ENCODE measurements at regions not wholly inside any gene's neighbourhood (a gene's known extent, or its start where the extent isn't known, plus 50 kb on each side); places are given as distances from the start of the nearest gene placed in this dataset.

GRCh38 chr12:116633476-116633875 lies 74.3 kb downstream of the MAP1LC3B2 start:
- no TSS peak for BruUV-seq (replicated peaks)
- Histone ChIP-seq H3K4me1 (ENCODE audit: control insufficient read depth in 1 of 2, insufficient read depth in 2 of 2, low read length in 2 of 2) (peaks cover 0 to 3% of the 10 kb centered on the region in 2 experiments; a peak in 2 of 4 replicates), H3K9ac (ENCODE audit: low read length) (no peak overlapping the region), H3K9me3 (ENCODE audit: control insufficient read depth in 1 of 2, insufficient read depth in 1 of 2, low read depth in 1 of 2, low read length in 2 of 2) (no peaks in the 10 kb centered on the region), H3K27me3 (ENCODE audit: insufficient read depth, low read length) (no peaks in the 10 kb centered on the region), H3K27ac (ENCODE audit: low read depth, low read length) (no peak overlapping the region), H3K36me3 (ENCODE audit: control insufficient read depth in 1 of 2, insufficient read depth in 2 of 2, low read length in 2 of 2) (no peaks in the 10 kb centered on the region), H3K79me2 (ENCODE audit: insufficient read depth, low read length) (no peaks in the 10 kb centered on the region), H2AFZ (ENCODE audit: low read depth, low read length, poor library complexity, severe bottlenecking) (no peak overlapping the region), H3K4me2 (ENCODE audit: low read length) (no peak overlapping the region), H4K20me1 (ENCODE audit: insufficient read depth) (no peaks in the 10 kb centered on the region), H3K4me3 (replicated peaks in 1 of 2; ENCODE audit: low read depth in 1 of 2, low read length in 2 of 2) (no peak overlapping the region), H3K9me2 (ENCODE audit: insufficient read depth) (no peaks in the 10 kb centered on the region)
- no peak for TF ChIP-seq RAD21 (IDR thresholded peaks at IDR 0.05; ENCODE audit: low read depth)
- TF ChIP-seq ZFX (IDR thresholded peaks at IDR 0.05): no peak
- no peak for TF ChIP-seq ELF1 (IDR thresholded peaks at IDR 0.05; ENCODE audit: borderline replicate concordance, low read depth)
- TF ChIP-seq TCF7L2 (IDR thresholded peaks at IDR 0.05; ENCODE audit: borderline replicate concordance, extremely low read depth, insufficient read depth, insufficient read length): no peak
- no peak for TF ChIP-seq EGR1 (IDR thresholded peaks at IDR 0.05; ENCODE audit: low read depth)
- TF ChIP-seq POLR2A (IDR thresholded peaks at IDR 0.05; ENCODE audit: borderline replicate concordance, extremely low read depth, insufficient read depth, insufficient read length): no peak
- no peak for TF ChIP-seq YY1 (IDR thresholded peaks at IDR 0.05; ENCODE audit: extremely low read depth, insufficient replicate concordance, low read depth, low read length)
- no peak for TF ChIP-seq CBX3 (IDR thresholded peaks at IDR 0.05; ENCODE audit: low read depth)
- no peak for TF ChIP-seq CTCF (IDR thresholded peaks at IDR 0.05 in 2 of 3, conservative IDR thresholded peaks at IDR 0.05 in 1 of 3; ENCODE audit: borderline replicate concordance in 1 of 3, insufficient read depth in 1 of 3, low read depth in 2 of 3, low read length in 2 of 3)
- no peak for TF ChIP-seq JUND (IDR thresholded peaks at IDR 0.05)
- no peak for TF ChIP-seq EZH2 (IDR thresholded peaks at IDR 0.05)
- no peak for TF ChIP-seq FOSL1 (IDR thresholded peaks at IDR 0.05; ENCODE audit: low read depth)
- intact Hi-C loops (cut with micrococcal nuclease): no loop called here
- ChIA-PET POLR2A (no interaction called here), RAD21 (ENCODE audit: low non-redundant PET in 1 of 2, low total read pairs in 2 of 2, uncharacterized antibody in 2 of 2, unreplicated experiment in 2 of 2) (no interaction called here), CTCF (no interaction called here)
- DNase-seq (ENCODE audit: low read depth, low spot score) (no peak), ATAC-seq (no peak)
